ENCODE measurements at regions not wholly inside any gene's neighbourhood (a gene's known extent, or its start where the extent isn't known, plus 50 kb on each side); places are given as distances from the start of the nearest gene placed in this dataset.

DNA sequence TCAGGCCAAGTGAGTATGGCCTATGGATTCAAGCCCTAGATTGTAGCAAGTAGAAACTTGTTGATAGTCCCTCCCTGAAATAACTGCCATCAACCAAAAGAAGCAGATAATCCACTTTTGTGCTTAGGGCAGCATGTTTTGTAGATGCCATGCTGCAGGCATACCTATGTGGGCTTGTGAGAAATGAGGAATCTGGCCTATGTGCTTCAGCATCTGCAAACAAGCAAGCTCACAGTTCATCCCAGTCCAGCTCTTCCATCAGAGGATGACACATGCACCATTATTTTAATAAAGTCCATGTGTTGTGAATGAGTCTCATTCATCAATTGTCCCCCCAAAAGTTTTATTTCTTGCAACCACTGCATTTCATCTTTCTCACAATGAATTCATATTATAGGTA, 421.9 kb upstream of the DIPK2B start:
- peak; percentile 65 for DNase-seq
- Histone ChIP-seq H3K23ac (ENCODE audit: low read depth, low read length) (peak overlapping the region; percentile 92), H3K14ac (replicated peaks; ENCODE audit: low read depth, low read length) (peak overlapping the region; percentile 94), H3K9ac (ENCODE audit: low read depth, low read length) (0 out of 2 replicates have a peak overlapping the region, but pooled peaks have one; percentile 6), H3K79me1 (ENCODE audit: low read depth in 1 of 2, low read length in 2 of 2) (no peaks in the 10 kb centered on the region), H3K56ac (ENCODE audit: extremely low read depth, insufficient read depth, low read length) (peak overlapping the region; percentile 83), H3K18ac (ENCODE audit: low read depth, low read length) (peak overlapping the region; percentile 91), H3K36me3 (ENCODE audit: control insufficient read depth, insufficient read depth, low read length) (no peaks in the 10 kb centered on the region), H3K27ac (ENCODE audit: insufficient read depth, low read length) (peak overlapping the region; percentile 78), H2AK5ac (ENCODE audit: low read depth, low read length) (peak overlapping the region; percentile 90), H2BK15ac (ENCODE audit: low read depth, low read length) (peak overlapping the region; percentile 69; the same call in 2 of the 3 replicates), H3K4me1 (ENCODE audit: control insufficient read depth, insufficient read depth, low read length) (peaks cover 2% of the 10 kb centered on the region; the same call in 1 of the 2 replicates), H3K27me3 (ENCODE audit: control insufficient read depth, insufficient read depth, low read length) (no peaks in the 10 kb centered on the region), H3K4ac (ENCODE audit: low read depth, low read length) (peak overlapping the region; percentile 95), H4K91ac (ENCODE audit: insufficient read depth, low read depth, low read length) (peak overlapping the region; percentile 74), H2AFZ (replicated peaks; ENCODE audit: low read length, poor library complexity) (no peak overlapping the region), H3K9me3 (ENCODE audit: control insufficient read depth, insufficient read depth, low read length) (peaks cover 2% of the 10 kb centered on the region; the same call in 1 of the 2 replicates), H3K9me1 (ENCODE audit: insufficient read depth, low read length) (peaks cover 2% of the 10 kb centered on the region; the same call in 1 of the 2 replicates), H3K4me3 (ENCODE audit: insufficient read depth, low read depth, low read length) (no peak overlapping the region), H4K5ac (ENCODE audit: low read depth, low read length) (peak overlapping the region; percentile 67; the same call in 1 of the 2 replicates), H4K20me1 (ENCODE audit: insufficient read depth, low read length) (no peaks in the 10 kb centered on the region), H2BK5ac (ENCODE audit: low read depth, low read length, poor library complexity, severe bottlenecking) (peak overlapping the region; percentile 94), H2BK120ac (ENCODE audit: low read depth, low read length) (peak overlapping the region; percentile 98), H2BK20ac (ENCODE audit: low read depth, low read length) (peak overlapping the region; percentile 89), H4K8ac (ENCODE audit: low read depth in 2 of 2, low read length in 2 of 2) (peak overlapping the region; percentile 68 to 70), H3K4me2 (ENCODE audit: low read depth, low read length) (no peak overlapping the region), H2AK9ac (replicated peaks; ENCODE audit: low read depth, low read length, poor library complexity) (peak overlapping the region; percentile 30)
- BruUV-seq (replicated peaks): no TSS peak
- ChIA-PET POLR2A (ENCODE audit: unreplicated experiment) (no interaction called here), CTCF (interaction anchor here (0.7 kb wide), 1 partner anchor 106 kb away, joined by 3 read pairs; no protein-coding TSS in a partner anchor)
- intact Hi-C loops (cut with micrococcal nuclease) (loop anchor here (2.0 to 5.0 kb wide), 2 partner anchors 120 to 300 kb away; no protein-coding TSS in a partner anchor), dilution Hi-C loops (cut with HindIII; ENCODE audit: low sequenced_read_pairs, unreplicated experiment) (no loop called here), in situ Hi-C loops (cut with MboI; ENCODE audit: low sequenced_read_pairs) (no loop called here)
- ATAC-seq (ENCODE audit: low read depth): peak; percentile 45
- no peak for TF ChIP-seq SMC3 (IDR thresholded peaks at IDR 0.05; ENCODE audit: low read depth, low read length)
- TF ChIP-seq RCOR1 (IDR thresholded peaks at IDR 0.05; ENCODE audit: insufficient replicate concordance, low read length): no peak
- TF ChIP-seq RFX5 (IDR thresholded peaks at IDR 0.05; ENCODE audit: low read depth, low read length): no peak
- TF ChIP-seq RAD21 (IDR thresholded peaks at IDR 0.05; ENCODE audit: low read length): no peak
- peak; percentile 45; the same call in 1 of the 2 replicates for TF ChIP-seq MAFK (IDR thresholded peaks at IDR 0.05; ENCODE audit: low read depth, low read length)

Data from IMR-90 (cell line).